ENCODE measurements at regions not wholly inside any gene's neighbourhood (a gene's known extent, or its start where the extent isn't known, plus 50 kb on each side); places are given as distances from the start of the nearest gene placed in this dataset.
"Not testable (repeated sequence)": the region's sequence is repeated elsewhere in the genome, so short reads cannot be mapped to it uniquely, and the experiment has no call there.

- intact Hi-C loops (cut with micrococcal nuclease): no loop called here
- no peak for TF ChIP-seq CTCF (IDR thresholded peaks at IDR 0.05; ENCODE audit: borderline replicate concordance)
- no peak overlapping the region for H3K27ac ChIP-seq (replicated peaks)
- H3K36me3 ChIP-seq: no peaks in the 10 kb centered on the region
- H3K4me3 ChIP-seq: no peak overlapping the region
- no peaks in the 10 kb centered on the region for H3K27me3 ChIP-seq (ENCODE audit: low read depth)
- H3K4me1 ChIP-seq: no peaks in the 10 kb centered on the region
- H3K9me3 ChIP-seq (replicated peaks): peaks cover 30% of the 10 kb centered on the region
- no peak for DNase-seq
These were observed 382.0 kb downstream of the PREX1 start for GRCh38 chr20:48445827-48446226.

GRCh38 chr20:48444249-48444648 lies 383.6 kb downstream of the PREX1 start:
- no peak overlapping the region for H3K4me3 ChIP-seq
- intact Hi-C loops (cut with micrococcal nuclease): no loop called here
- peaks cover 30% of the 10 kb centered on the region for H3K9me3 ChIP-seq (replicated peaks)
- DNase-seq: no peak
- H3K36me3 ChIP-seq: no peaks in the 10 kb centered on the region
- H3K27ac ChIP-seq (replicated peaks): no peak overlapping the region
- H3K4me1 ChIP-seq: no peaks in the 10 kb centered on the region
- no peak for TF ChIP-seq CTCF (IDR thresholded peaks at IDR 0.05; ENCODE audit: borderline replicate concordance)
- peaks cover 6% of the 10 kb centered on the region for H3K27me3 ChIP-seq (ENCODE audit: low read depth)

GRCh38 chr20:48440916-48441315 lies 386.9 kb downstream of the PREX1 start:
- no peak for TF ChIP-seq CTCF (IDR thresholded peaks at IDR 0.05; ENCODE audit: borderline replicate concordance)
- peaks cover 38% of the 10 kb centered on the region for H3K9me3 ChIP-seq (replicated peaks)
- H3K27ac ChIP-seq (replicated peaks): no peak overlapping the region
- DNase-seq: no peak
- peaks cover 6% of the 10 kb centered on the region for H3K27me3 ChIP-seq (ENCODE audit: low read depth)
- no peaks in the 10 kb centered on the region for H3K4me1 ChIP-seq
- intact Hi-C loops (cut with micrococcal nuclease): no loop called here
- no peak overlapping the region for H3K4me3 ChIP-seq
- H3K36me3 ChIP-seq: no peaks in the 10 kb centered on the region

- intact Hi-C loops (cut with micrococcal nuclease); H3K36me3 ChIP-seq; DNase-seq; H3K4me3 ChIP-seq; H3K27me3 ChIP-seq (ENCODE audit: low read depth); H3K27ac ChIP-seq (replicated peaks); H3K4me1 ChIP-seq: not testable (repeated sequence)
- peaks cover 34% of the 10 kb centered on the region for H3K9me3 ChIP-seq (replicated peaks)
These were observed 387.5 kb downstream of the PREX1 start for GRCh38 chr20:48440261-48440660.

GRCh38 chr20:48437146-48437545 lies 390.7 kb downstream of the PREX1 start:
- TF ChIP-seq CTCF (IDR thresholded peaks at IDR 0.05; ENCODE audit: borderline replicate concordance): no peak
- no peak overlapping the region for H3K4me3 ChIP-seq
- intact Hi-C loops (cut with micrococcal nuclease): no loop called here
- peaks cover 9% of the 10 kb centered on the region for H3K4me1 ChIP-seq
- H3K9me3 ChIP-seq (replicated peaks): peaks cover 8% of the 10 kb centered on the region
- H3K36me3 ChIP-seq: no peaks in the 10 kb centered on the region
- no peak for DNase-seq
- peaks cover 6% of the 10 kb centered on the region for H3K27me3 ChIP-seq (ENCODE audit: low read depth)
- no peak overlapping the region for H3K27ac ChIP-seq (replicated peaks)

GRCh38 chr20:48436609-48437008 lies 391.2 kb downstream of the PREX1 start:
- H3K4me1 ChIP-seq: peaks cover 11% of the 10 kb centered on the region
- H3K27ac ChIP-seq (replicated peaks); H3K27me3 ChIP-seq (ENCODE audit: low read depth); H3K9me3 ChIP-seq (replicated peaks); H3K36me3 ChIP-seq; DNase-seq; H3K4me3 ChIP-seq; intact Hi-C loops (cut with micrococcal nuclease): not testable (repeated sequence)

GRCh38 chr20:48433178-48433577 lies 394.6 kb downstream of the PREX1 start:
- peaks cover 11% of the 10 kb centered on the region for H3K4me1 ChIP-seq
- intact Hi-C loops (cut with micrococcal nuclease): no loop called here
- peaks cover 6% of the 10 kb centered on the region for H3K9me3 ChIP-seq (replicated peaks)

More at GRCh38 chr20:48433178-48433577, 394.6 kb downstream of the PREX1 start:
- no peak overlapping the region for H3K4me3 ChIP-seq
- TF ChIP-seq CTCF (IDR thresholded peaks at IDR 0.05; ENCODE audit: borderline replicate concordance): no peak
- no peak for DNase-seq
- H3K27me3 ChIP-seq (ENCODE audit: low read depth): no peaks in the 10 kb centered on the region
- no peaks in the 10 kb centered on the region for H3K36me3 ChIP-seq
- H3K27ac ChIP-seq (replicated peaks): no peak overlapping the region
